Upper lobe of right lung (tissue), 1 donor: ENCODE measurements at regions not wholly inside any gene's neighbourhood (a gene's known extent, or its start where the extent isn't known, plus 50 kb on each side); places are given as distances from the start of the nearest gene placed in this dataset.

ENCODE experiments used
- ATAC-seq: fragments of 200-7000 bp; cut with Tn5 transposase; one replicate; pipeline ENCODE4 v1.9.1; 2020; ENCODE audit warnings: mild to moderate bottlenecking, moderate library complexity
- DNase-seq: peaks from one replicate; pipeline ENCODE4 v3.0.0-alpha.2; 2020
- H3K27ac ChIP-seq: fragments of 200-600 bp; one replicate; pipeline ENCODE4 v1.8.0; 2022
- H3K27me3 ChIP-seq: fragments of 200-600 bp; one replicate; pipeline ENCODE4 v1.8.0; 2022; ENCODE audit warnings: mild to moderate bottlenecking
- H3K36me3 ChIP-seq: fragments of 200-600 bp; one replicate; pipeline ENCODE4 v1.8.0; 2022
- H3K4me1 ChIP-seq: fragments of 200-600 bp; one replicate; pipeline ENCODE4 v1.8.0; 2022
- H3K4me3 ChIP-seq: fragments of 200-600 bp; one replicate; pipeline ENCODE4 v1.8.0; 2022; ENCODE audit warnings: mild to moderate bottlenecking
- H3K9me3 ChIP-seq: fragments of 200-600 bp; one replicate; pipeline ENCODE4 v1.8.0; 2022
- intact Hi-C: fragments of 100-400 bp; cut with DNase I; formaldehyde crosslinking; loops from one replicate; pipeline ENCODE4 v1.11.0; 2022
- TF ChIP-seq, protein P1 (sequence below): fragments of 200-600 bp; IDR thresholded peaks from one replicate; pipeline ENCODE4 v1.8.0; 2022; ENCODE audit warnings: antibody characterized with exemption
- donor health status: DM: no; HTN: yes; CAD: no; lungs with severe emphysema.

DNA sequence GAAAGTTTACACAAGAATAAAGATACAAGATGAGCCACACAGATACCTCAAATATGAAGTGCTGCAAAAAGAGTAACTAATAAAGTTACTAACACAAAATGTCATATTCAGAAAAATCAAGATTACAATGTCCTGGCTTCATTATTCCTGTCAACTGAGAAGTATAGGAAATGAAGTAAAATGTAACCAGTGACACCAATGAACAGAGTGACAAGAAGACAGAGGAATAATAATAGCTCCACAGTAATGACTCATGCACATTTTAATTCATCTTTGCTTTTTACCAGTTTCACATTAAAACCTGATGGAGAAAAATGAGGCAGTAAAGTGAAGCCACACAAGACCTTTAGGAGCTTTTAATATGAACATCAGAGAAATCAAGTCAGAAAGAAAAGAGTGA is 214.1 kb downstream of the ZBBX start:
- H3K4me3 ChIP-seq: no peak overlapping the region
- ATAC-seq: no peak
- no peak for DNase-seq
- TF ChIP-seq, protein P1, sequence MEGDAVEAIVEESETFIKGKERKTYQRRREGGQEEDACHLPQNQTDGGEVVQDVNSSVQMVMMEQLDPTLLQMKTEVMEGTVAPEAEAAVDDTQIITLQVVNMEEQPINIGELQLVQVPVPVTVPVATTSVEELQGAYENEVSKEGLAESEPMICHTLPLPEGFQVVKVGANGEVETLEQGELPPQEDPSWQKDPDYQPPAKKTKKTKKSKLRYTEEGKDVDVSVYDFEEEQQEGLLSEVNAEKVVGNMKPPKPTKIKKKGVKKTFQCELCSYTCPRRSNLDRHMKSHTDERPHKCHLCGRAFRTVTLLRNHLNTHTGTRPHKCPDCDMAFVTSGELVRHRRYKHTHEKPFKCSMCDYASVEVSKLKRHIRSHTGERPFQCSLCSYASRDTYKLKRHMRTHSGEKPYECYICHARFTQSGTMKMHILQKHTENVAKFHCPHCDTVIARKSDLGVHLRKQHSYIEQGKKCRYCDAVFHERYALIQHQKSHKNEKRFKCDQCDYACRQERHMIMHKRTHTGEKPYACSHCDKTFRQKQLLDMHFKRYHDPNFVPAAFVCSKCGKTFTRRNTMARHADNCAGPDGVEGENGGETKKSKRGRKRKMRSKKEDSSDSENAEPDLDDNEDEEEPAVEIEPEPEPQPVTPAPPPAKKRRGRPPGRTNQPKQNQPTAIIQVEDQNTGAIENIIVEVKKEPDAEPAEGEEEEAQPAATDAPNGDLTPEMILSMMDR: no peak
- H3K4me1 ChIP-seq: no peaks in the 10 kb centered on the region
- no peaks in the 10 kb centered on the region for H3K9me3 ChIP-seq
- no peaks in the 10 kb centered on the region for H3K27me3 ChIP-seq
- H3K27ac ChIP-seq: no peak overlapping the region
- intact Hi-C loops: no loop called here
- no peaks in the 10 kb centered on the region for H3K36me3 ChIP-seq

DNA sequence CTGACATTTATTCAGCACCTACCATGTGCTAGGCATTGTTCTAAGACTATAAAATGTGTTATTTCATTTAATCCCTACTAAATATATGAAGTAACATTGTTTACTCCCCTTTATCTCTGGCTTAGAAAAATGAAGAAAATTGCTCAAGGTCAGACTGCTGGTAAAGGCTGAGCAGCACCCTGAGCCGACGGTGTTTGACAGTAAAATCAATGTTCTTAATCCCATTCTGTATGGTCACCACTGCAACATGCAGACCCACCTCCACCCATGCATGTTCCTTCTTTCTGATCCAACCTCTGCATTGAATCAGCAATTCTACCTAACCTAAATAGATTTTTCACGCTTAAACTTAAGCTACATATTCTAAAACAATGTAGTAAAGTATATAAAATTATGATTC is 216.5 kb downstream of the ZBBX start:
- DNase-seq: no peak
- intact Hi-C loops: no loop called here

DNA sequence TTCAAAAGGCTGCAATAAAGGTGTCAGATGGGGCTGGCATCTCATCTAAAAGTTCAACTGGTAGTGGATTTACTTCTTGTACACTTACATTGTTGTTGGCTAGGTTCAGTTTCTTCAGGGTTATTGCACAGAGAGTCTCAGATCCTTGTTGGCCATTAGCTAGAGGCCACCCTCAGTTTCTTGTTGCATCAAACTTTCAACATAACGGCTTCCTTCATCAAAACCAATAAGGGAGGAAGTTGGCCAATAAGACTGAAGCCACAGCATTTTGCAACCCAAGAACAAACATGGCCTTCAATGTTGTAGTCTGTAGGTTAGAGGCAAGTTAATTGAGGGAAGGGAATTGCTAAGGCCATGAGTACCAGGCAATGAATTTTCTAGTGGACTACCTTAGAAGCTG is 218.0 kb downstream of the ZBBX start:
- no peak for DNase-seq
- Histone ChIP-seq H3K4me3 (no peak overlapping the region), H3K27me3 (no peaks in the 10 kb centered on the region), H3K9me3 (no peaks in the 10 kb centered on the region), H3K4me1 (no peaks in the 10 kb centered on the region), H3K27ac (no peak overlapping the region), H3K36me3 (no peaks in the 10 kb centered on the region)
- peak; percentile 68 for ATAC-seq
- TF ChIP-seq, protein P1: no peak
- intact Hi-C loops: no loop called here

More for the DNA sequence above, 216.5 kb downstream of the ZBBX start:
- no peak for ATAC-seq
- no peaks in the 10 kb centered on the region for H3K9me3 ChIP-seq
- no peak overlapping the region for H3K27ac ChIP-seq
- H3K27me3 ChIP-seq: no peaks in the 10 kb centered on the region
- H3K4me1 ChIP-seq: no peaks in the 10 kb centered on the region
- no peaks in the 10 kb centered on the region for H3K36me3 ChIP-seq
- TF ChIP-seq, protein P1: no peak
- no peak overlapping the region for H3K4me3 ChIP-seq

DNA sequence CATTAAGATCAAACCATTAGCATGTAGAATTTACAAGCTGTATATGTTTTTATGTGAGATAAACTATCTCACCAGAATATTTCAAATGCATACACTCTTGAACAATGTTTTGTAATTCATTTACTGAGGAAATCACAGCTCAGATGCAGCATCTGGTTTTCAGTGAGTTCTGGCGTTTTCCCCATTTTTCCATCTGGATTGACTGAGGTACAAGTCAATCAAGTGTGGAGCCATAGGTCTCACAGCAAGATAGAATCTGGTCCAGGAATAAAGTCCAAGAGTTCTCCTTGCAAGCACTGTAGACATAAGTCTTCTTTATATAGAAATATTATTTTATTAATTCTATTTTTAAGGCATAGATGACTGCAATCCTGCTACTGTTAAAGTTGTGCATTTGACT is 219.3 kb downstream of the ZBBX start:
- DNase-seq: no peak
- H3K27me3 ChIP-seq: no peaks in the 10 kb centered on the region
- intact Hi-C loops: no loop called here
- H3K27ac ChIP-seq: no peak overlapping the region
- ATAC-seq: no peak
- no peaks in the 10 kb centered on the region for H3K4me1 ChIP-seq
- TF ChIP-seq, protein P1: no peak
- no peaks in the 10 kb centered on the region for H3K36me3 ChIP-seq
- H3K9me3 ChIP-seq: no peaks in the 10 kb centered on the region
- no peak overlapping the region for H3K4me3 ChIP-seq

DNA sequence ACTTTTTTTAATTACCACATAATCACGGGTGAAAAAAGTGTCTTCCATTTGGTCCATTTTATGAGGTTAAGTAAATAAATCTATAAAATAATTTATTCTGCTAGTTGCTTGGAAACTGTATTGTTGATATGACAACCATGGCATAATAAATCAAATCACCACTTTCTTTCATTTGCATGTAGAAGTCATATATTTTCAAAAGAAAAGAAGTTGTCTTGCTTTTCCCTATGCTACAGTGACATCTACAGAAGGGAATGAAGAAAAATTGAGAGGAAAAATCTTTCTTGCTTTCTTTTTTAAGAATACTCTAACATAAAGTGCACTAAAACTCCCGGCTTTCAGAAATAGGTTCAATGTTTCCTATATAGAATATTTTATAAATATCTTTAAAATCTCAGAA is 228.5 kb downstream of the ZBBX start:
- Histone ChIP-seq H3K4me3 (no peak overlapping the region), H3K36me3 (no peaks in the 10 kb centered on the region), H3K9me3 (no peaks in the 10 kb centered on the region), H3K27me3 (no peaks in the 10 kb centered on the region), H3K27ac (no peak overlapping the region), H3K4me1 (no peaks in the 10 kb centered on the region)
- ATAC-seq (no peak), DNase-seq (no peak)
- TF ChIP-seq, protein P1: no peak
- intact Hi-C loops: no loop called here

DNA sequence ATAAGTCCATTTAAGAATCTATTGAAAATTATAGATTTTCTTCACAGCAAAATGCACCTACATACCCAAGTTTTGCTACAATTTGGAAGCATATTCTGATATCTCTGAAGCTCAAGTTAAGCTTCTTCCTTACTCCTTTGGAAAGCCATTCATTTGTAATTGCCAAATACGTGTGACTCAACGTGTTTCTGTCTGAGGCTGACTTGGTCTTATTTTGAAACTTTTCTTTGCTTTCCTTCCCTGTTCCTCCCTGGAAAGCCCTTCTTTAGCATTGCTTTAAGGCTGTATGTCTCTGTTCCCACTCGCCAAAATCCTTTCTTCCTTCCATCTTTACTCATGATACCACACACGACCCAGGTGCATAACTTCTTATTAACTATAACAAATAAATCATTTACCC is 232.0 kb downstream of the ZBBX start:
- H3K4me3 ChIP-seq: no peak overlapping the region
- no peaks in the 10 kb centered on the region for H3K36me3 ChIP-seq
- no peak overlapping the region for H3K27ac ChIP-seq
- ATAC-seq: peak; percentile 44
- intact Hi-C loops: no loop called here
- no peaks in the 10 kb centered on the region for H3K4me1 ChIP-seq
- no peaks in the 10 kb centered on the region for H3K27me3 ChIP-seq
- no peaks in the 10 kb centered on the region for H3K9me3 ChIP-seq
- DNase-seq: no peak
- TF ChIP-seq, protein P1: no peak
